Type B pancreatic cell (in vitro differentiated cells): ENCODE measurements at regions not wholly inside any gene's neighbourhood (a gene's known extent, or its start where the extent isn't known, plus 50 kb on each side); places are given as distances from the start of the nearest gene placed in this dataset.

Experiments
- DNase-seq: peaks from one replicate; pipeline ENCODE4 v3.0.0; 2021; ENCODE audit warnings: mixed read lengths; ENCODE audit not compliant: unreplicated experiment; ENCODE audit errors: extremely low spot score
- H3K27ac Mint-ChIP-seq: 2 replicates; pipeline ENCODE4 v1.8.0; 2021; ENCODE audit warnings: mild to moderate bottlenecking, mixed read lengths
- H3K27me3 Mint-ChIP-seq: 2 replicates; pipeline ENCODE4 v1.8.0; 2021; ENCODE audit warnings: mixed read lengths
- H3K36me3 Mint-ChIP-seq: 2 replicates; pipeline ENCODE4 v1.8.0; 2021; ENCODE audit warnings: mixed read lengths
- H3K4me1 Mint-ChIP-seq: one replicate; pipeline ENCODE4 v1.8.0; 2021; ENCODE audit warnings: mixed read lengths; ENCODE audit not compliant: unreplicated experiment
- H3K4me3 Mint-ChIP-seq: 2 replicates; pipeline ENCODE4 v1.8.0; 2021; ENCODE audit warnings: mild to moderate bottlenecking, mixed read lengths
- H3K9me3 Mint-ChIP-seq: 2 replicates; pipeline ENCODE4 v1.8.0; 2021; ENCODE audit warnings: mixed read lengths
- TF ChIP-seq, protein P1 (sequence below): fragments of 200-600 bp; sonication (generic); conservative IDR thresholded peaks from 2 replicates; pipeline ENCODE4 v1.5.0; 2021; ENCODE audit warnings: antibody characterized with exemption, mild to moderate bottlenecking

DNA sequence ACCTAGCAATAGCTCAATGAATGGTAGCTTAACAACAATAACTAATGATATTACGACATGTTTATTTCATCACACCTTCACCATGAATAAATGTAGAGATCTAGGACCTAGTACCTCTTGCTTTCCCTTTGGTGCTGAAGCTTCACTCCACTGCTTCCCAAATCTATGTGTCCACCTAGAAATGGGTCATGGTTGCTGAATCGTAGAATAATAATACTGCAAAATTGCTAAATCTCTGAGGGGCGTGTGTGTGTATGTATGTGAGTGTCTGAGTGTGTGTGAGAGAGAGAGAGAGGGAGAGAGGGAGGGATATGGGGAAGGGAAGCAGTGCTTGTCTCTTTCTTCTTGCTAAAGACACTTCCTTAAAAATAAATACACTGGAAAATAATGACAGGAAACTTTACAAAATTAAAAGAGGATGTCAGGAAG lies 109.3 kb upstream of the BMP2K start:
- Mint-ChIP-seq H3K4me3 (no peak overlapping the region), H3K36me3 (no peaks in the 10 kb centered on the region), H3K27me3 (no peaks in the 10 kb centered on the region), H3K27ac (no peak overlapping the region), H3K9me3 (no peaks in the 10 kb centered on the region), H3K4me1 (peaks cover 11% of the 10 kb centered on the region)
- DNase-seq = no peak
- TF ChIP-seq, protein P1, sequence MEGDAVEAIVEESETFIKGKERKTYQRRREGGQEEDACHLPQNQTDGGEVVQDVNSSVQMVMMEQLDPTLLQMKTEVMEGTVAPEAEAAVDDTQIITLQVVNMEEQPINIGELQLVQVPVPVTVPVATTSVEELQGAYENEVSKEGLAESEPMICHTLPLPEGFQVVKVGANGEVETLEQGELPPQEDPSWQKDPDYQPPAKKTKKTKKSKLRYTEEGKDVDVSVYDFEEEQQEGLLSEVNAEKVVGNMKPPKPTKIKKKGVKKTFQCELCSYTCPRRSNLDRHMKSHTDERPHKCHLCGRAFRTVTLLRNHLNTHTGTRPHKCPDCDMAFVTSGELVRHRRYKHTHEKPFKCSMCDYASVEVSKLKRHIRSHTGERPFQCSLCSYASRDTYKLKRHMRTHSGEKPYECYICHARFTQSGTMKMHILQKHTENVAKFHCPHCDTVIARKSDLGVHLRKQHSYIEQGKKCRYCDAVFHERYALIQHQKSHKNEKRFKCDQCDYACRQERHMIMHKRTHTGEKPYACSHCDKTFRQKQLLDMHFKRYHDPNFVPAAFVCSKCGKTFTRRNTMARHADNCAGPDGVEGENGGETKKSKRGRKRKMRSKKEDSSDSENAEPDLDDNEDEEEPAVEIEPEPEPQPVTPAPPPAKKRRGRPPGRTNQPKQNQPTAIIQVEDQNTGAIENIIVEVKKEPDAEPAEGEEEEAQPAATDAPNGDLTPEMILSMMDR = no peak

DNA sequence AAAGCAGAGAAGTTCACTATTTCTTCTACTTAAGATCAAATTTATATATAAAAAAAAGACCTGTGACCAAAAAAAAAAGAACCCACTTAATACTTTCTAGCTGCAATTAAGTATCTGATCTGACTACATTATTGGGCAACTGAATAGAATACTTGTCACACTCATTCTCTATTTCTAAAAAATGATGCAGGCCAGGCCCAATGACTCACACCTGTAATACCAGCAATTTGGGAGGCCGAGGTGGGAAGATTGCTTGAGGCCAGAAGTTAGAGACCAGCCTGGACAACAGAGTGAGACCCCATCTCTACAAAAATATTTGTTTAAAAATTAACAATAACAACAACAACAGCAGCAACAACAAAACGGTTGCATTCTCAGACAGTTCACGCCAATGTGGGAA lies 108.8 kb upstream of the BMP2K start:
- Mint-ChIP-seq H3K27me3 (no peaks in the 10 kb centered on the region), H3K4me1 (peaks cover 7% of the 10 kb centered on the region), H3K36me3 (no peaks in the 10 kb centered on the region), H3K9me3 (no peaks in the 10 kb centered on the region), H3K4me3 (no peak overlapping the region), H3K27ac (no peak overlapping the region)
- TF ChIP-seq, protein P1 = no peak
- DNase-seq = no peak

DNA sequence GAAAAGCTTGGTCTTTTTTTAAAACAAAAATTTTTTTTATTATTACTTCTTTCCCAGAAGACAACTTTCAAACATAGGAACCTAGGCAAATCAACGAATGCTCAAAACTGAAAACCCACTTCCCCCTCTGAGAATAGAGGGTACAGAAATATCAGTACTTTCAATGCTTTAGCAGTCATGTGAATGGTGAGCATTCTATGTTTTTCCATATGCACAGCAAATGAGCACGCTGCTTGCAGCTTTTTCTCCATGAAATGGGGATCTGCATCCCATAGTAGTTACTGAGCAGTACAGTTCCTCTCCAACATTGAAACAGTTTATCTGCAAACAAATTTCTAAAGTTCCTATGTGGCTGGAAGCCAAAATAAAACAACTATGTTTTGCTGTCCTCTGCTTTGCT lies 108.4 kb upstream of the BMP2K start:
- H3K27me3 Mint-ChIP-seq = peaks cover 3% of the 10 kb centered on the region
- peaks cover 5% of the 10 kb centered on the region for H3K4me1 Mint-ChIP-seq
- no peak overlapping the region for H3K4me3 Mint-ChIP-seq
- no peaks in the 10 kb centered on the region for H3K36me3 Mint-ChIP-seq
- TF ChIP-seq, protein P1 = no peak
- H3K9me3 Mint-ChIP-seq = no peaks in the 10 kb centered on the region
- DNase-seq = no peak
- no peak overlapping the region for H3K27ac Mint-ChIP-seq

DNA sequence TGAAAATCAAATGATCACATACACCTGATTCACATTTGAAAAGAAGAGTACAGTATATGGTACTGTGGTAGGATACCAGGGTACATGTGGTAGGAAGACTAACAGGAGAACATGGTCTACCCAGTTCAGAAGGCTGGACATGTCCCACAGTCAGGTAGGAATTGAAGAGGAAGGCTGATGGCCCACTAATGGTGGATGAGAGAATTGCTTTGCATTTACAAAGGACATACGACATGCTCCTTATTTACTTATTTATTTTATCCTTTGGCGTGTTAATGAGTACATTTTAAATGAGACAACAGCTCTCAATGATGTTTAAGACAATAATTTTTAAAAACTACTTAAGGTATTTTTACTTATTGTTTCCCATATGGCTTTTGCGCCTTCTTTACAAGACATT lies 106.7 kb upstream of the BMP2K start:
- peaks cover 4% of the 10 kb centered on the region for H3K27me3 Mint-ChIP-seq
- TF ChIP-seq, protein P1 = peak; percentile 51
- H3K4me1 Mint-ChIP-seq = peaks cover 5% of the 10 kb centered on the region
- H3K9me3 Mint-ChIP-seq = no peaks in the 10 kb centered on the region
- H3K4me3 Mint-ChIP-seq = no peak overlapping the region
- no peak for DNase-seq
- H3K36me3 Mint-ChIP-seq = no peaks in the 10 kb centered on the region
- no peak overlapping the region for H3K27ac Mint-ChIP-seq

DNA sequence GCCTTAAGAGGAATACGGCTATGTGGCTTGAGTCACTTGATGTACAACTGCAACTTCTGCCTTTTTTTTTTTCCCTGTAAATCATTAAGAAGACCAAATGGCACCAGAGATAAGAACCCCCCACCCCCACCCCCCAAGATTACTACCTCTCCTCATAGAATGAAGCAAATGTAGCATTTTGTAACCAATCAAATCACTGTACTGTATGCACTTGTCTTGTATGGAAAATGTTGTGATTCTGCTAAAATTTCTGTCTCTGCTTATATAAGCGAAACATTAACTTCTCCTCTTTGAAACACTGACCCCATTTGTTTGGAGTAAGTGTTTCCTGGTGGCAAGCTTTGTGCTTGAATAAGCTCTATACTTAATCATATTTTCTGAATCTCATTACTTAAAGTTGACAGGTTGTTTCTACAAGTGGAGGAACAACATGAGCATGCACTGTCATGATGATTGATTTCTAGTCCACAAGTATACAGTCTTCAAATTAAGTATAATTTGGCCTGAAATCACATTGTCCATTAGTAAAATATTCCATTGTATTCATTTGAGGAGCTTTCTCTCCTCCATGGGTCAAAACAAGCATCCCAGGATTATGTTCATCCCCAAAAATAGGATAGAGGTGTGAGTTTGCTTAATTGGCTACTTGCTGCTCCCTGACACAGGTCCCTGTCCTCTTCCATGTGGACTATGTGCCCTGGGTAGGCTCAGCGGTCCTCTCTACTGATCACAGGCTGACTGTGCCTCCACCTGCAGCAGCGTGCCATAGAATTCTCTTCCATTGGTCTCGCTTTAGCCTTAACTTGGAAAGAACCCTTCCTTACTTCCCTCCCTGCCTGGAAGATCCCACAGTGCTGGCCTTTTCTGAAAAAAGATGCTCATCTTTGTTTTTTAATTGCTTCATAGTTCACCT lies 104.0 kb upstream of the BMP2K start:
- Mint-ChIP-seq H3K27ac (peak overlapping the region; percentile 46), H3K27me3 (peaks cover 4% of the 10 kb centered on the region), H3K4me1 (no peaks in the 10 kb centered on the region), H3K4me3 (no peak overlapping the region), H3K9me3 (peaks cover 3% of the 10 kb centered on the region), H3K36me3 (no peaks in the 10 kb centered on the region)
- DNase-seq = no peak
- TF ChIP-seq, protein P1 = no peak
